ENCODE measurements at regions not wholly inside any gene's neighbourhood (a gene's known extent, or its start where the extent isn't known, plus 50 kb on each side); places are given as distances from the start of the nearest gene placed in this dataset.
"Not testable (repeated sequence)": the region's sequence is repeated elsewhere in the genome, so short reads cannot be mapped to it uniquely, and the experiment has no call there.

DNA sequence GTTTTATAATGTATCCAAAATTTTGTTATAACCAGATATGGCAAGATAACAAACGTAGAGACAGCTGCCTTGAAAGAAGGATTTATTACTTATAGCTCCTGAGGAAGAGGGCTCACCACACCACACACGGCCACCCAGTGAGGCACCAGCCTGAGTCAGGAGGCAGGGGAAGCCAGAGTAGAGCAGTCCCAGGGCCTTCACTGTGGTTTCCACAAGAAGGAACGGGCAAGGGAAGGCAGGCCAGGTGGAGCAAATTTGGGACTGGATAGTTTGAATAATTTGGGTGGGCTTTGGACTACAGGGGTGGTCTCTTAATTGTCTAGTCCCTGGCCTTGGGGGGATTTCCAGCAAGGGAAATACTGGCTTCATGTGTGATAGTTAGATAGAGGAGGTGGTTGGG, 72.5 kb downstream of the RRAGC start:
- DNase-seq (ENCODE audit: low read depth, low spot score): no peak

DNA sequence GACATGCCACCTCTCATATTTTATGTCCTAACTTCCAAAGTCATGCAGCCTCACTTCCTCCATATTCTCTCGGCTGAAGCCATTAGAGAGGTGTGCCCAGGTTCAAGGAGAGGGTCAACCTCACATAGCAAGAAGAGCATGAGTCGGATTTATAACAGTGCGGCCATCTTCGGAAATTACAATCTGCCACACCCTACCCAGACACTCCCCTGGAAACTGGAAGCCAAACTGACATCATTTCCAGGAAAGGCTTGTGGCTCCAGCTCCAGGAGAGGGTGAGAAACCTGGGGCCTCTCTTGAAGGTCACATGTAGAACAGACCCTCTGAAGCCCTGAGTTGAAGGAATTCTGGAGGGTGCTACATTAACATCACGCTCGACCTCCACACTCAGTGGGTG, 73.5 kb downstream of the RRAGC start:
- DNase-seq (ENCODE audit: low read depth, low spot score): no peak

- no peak for DNase-seq (ENCODE audit: low read depth, low spot score)
Measured at GRCh38 chr1:38785285-38786039, 74.1 kb downstream of the RRAGC start.

GRCh38 chr1:38784452-38785284, 74.9 kb downstream of the RRAGC start:
- no peak for DNase-seq (ENCODE audit: low read depth, low spot score)

DNA sequence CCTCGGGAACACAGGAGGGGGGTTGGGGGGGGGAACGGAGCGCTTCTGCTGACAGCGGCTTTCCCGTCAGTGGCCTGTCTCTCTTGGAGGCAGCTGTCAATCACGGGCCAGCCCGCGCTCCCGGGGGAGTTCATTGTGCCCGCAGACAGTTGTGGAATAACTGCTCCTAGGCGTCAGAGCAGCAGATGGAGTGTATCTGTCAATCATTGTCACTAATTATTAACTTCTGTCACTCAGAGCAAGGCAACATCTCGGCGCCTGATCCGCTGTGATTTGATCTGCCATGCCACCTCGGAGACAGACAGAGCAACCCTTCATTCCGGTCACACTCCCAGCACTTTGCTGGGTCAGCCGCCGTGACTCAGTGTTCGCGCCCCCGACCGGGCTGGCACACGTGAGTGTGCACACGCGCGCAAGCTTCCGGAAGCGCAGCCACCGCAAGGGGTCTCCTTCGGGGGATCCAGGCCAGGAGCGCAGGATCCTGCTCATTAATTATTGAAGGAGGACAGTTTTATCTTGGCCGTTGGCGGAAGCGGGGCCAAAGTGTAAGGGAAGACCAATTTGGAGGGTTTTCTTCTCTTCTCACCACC, 75.8 kb downstream of the RRAGC start:
- DNase-seq (ENCODE audit: low read depth, low spot score): no peak

GRCh38 chr1:38781872-38782617, 77.5 kb downstream of the RRAGC start:
- DNase-seq (ENCODE audit: low read depth, low spot score): no peak

DNA sequence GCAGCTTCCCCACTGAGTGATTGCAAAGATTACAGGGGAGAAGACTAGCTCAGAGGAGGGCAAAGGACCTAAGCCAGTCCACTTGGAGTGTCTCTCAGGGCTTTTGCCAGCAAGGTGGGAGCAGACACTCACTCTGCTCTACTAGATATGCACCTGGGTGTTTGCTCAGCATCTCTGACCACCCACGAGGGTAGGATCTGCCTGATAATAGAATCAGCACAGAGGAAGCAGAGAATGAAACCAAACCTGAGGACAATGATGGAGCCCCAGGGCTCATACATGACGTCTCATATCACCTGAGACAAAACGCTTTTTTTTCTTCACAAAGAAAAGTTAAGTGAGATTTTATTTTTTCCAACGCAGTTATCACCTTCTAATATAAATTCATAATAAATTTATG, 79.4 kb downstream of the RRAGC start:
- DNase-seq (ENCODE audit: low read depth, low spot score): no peak

DNA sequence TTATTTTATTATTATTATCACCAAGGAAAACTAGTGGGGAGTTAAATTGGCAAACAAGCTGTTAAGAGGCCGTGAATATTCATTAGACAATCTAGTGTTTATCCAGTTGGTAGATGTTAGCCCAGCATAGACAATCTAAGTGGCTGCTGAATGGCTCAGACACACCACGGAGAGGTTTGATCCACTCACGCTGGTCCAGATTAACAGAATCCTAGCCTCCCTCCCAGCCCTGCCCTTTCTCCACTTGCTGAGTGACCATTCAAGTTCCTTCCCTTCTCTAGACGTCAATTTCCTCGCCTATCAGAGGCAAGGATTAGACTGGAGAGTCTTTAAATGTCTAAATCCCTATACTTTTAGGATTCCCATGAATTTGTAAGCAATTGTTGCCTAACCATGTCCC, 80.1 kb downstream of the RRAGC start:
- no peak for DNase-seq (ENCODE audit: low read depth, low spot score)

DNA sequence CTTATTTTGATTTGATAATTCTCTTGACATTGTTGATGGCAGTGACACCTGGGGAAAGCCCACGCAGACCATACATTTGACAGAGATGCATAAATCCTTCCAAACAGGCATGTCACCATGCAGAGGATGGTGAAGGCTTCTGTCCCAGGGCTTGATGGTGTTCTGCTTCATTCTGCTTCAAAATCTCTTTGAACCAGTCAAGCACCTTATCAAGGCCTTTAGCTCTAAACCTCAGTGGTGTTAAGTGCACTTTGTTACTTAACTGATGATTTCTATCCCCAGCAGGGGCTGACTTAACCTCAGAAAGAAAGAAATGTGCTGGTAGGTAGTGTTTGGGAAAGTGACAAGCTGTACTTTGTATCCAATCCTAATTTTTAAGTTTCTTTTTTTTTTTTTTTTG, 81.1 kb downstream of the RRAGC start:
- DNase-seq (ENCODE audit: low read depth, low spot score): no peak

GRCh38 chr1:38778051-38778450, 81.5 kb downstream of the RRAGC start:
- no peak for DNase-seq (ENCODE audit: low read depth, low spot score)

DNA sequence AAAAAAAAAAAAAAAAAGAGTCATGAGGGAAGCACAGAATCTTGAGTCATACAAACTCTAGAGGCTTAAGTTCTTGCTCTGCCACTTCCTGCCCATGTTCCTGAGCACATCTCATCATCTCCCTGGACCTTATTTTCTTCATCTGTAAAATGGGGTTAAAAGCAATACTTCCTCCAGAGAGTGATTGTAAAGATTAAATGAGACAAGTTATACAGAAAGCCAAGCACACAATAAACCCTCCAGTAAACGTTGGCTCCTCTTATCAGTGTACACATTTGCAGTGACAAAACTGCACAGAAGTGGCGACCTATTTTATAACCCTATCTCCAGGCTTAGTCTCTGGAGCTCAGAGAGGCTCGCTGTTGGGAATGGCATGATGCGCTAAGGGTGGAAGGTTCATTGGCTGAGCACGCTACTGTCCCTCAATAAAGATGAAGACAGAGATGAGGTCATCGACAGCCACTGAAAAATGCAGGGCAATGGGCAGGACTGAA, 82.1 kb downstream of the RRAGC start:
- DNase-seq (ENCODE audit: low read depth, low spot score): no peak

DNA sequence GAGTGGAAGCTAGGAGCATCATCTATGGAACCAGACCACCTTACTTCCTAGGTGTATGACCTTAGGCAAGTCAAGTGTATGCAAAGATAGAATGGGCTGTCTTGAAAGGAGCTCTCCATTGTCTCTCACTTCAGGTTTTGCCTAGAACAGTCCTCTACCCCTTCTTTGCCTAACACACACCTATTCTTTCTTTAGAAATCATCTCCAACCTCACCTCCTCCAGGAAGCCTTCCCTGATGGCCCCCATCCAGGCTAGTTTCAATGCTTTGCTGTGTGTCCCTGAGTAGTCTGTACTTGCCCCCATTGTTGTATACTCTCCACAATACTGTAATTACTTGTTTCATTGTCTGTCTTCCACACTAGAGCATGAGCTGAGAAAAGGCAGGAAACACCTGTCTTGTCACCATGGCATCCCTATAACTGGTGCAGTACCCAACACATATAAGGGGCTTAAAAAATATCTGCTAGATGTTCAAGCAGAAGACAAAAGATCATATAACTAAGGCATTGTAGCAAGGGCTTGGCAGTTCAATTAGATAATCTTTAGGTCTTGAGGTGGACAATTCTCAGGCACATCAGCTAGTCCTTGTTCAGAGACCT, 83.0 kb downstream of the RRAGC start:
- DNase-seq (ENCODE audit: low read depth, low spot score): no peak

DNA sequence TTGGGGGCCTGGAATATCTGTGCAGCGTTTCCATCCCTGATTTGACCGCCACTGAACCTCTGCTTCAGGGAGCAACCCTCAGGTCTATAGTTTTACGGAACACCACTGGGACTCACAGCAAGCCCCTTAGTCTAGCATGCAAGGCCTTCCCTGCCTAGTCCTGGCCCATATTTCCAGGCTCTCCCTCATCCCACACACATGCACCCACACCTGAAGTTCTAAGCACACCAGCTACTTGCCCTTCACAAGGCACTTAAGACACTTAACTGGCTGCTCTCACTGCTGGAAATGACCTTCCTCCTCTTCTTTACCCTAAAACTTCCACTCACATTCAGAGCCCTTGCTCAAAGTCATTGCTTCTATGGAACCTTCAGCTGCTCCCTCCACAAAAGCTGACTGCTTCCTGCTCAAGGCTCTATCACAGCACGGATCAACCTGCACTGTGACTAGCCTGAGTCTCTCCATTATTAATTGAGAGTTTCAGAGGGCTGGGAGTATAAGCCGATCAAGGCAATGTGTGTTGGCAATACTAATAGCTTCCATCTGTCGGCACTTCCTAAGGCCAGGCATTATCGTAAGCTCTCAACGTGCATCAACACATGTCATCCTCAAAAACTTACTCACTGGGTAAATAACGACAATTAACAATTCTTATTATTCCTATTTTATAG, 84.3 kb downstream of the RRAGC start:
- no peak for DNase-seq (ENCODE audit: low read depth, low spot score)

GRCh38 chr1:38773483-38773882, 86.1 kb downstream of the RRAGC start:
- DNase-seq (ENCODE audit: low read depth, low spot score): no peak

- no peak for DNase-seq (ENCODE audit: low read depth, low spot score)
Measured at GRCh38 chr1:38772953-38773352, 86.6 kb downstream of the RRAGC start.

- DNase-seq (ENCODE audit: low read depth, low spot score): no peak
Measured at GRCh38 chr1:38772026-38772425, 87.5 kb downstream of the RRAGC start.

GRCh38 chr1:38770516-38771173, 88.9 kb downstream of the RRAGC start:
- not testable (repeated sequence) for DNase-seq (ENCODE audit: low read depth, low spot score)

GRCh38 chr1:38766125-38766524, 93.4 kb downstream of the RRAGC start:
- no peak for DNase-seq (ENCODE audit: low read depth, low spot score)

- no peak for DNase-seq (ENCODE audit: low read depth, low spot score)
Measured at GRCh38 chr1:38763121-38763520, 96.5 kb downstream of the RRAGC start.

GRCh38 chr1:38760562-38760961, 99.0 kb downstream of the RRAGC start:
- no peak for DNase-seq (ENCODE audit: low read depth, low spot score)

Data from brain pericyte (primary cell).